ENCODE measurements at regions not wholly inside any gene's neighbourhood (a gene's known extent, or its start where the extent isn't known, plus 50 kb on each side); places are given as distances from the start of the nearest gene placed in this dataset. TPM values are rescaled to one million over a fixed set of nuclear protein-coding genes. Genes with fewer than 3 reads are reported as not detected.

GRCh38 chr6:80403365-80403764 is 296.9 kb downstream of the BCKDHB start:
- DNase-seq: no peak

DNA sequence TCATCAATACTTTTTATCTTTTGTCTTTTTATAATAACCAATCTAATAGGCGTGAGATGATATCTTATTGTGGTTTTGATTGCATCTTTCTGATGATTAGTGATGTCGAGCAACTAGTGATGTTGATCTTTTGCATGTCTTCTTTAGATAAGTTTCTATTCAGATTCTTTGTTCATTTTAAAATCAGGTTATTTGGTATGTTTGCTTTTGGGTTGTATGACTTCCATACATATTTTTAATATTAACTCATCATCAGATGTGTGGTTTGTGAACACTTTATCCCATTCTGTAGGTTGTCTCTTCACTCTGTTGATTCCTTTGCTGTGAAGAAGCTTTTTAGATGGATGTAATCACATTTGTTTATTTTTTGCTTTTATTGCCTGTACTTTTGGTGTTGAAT is 295.8 kb downstream of the BCKDHB start:
- DNase-seq: no peak

Small RNA genes in the stretch of these regions (small RNA-seq; reads per million reads assigned to genes)
- gene AL596028.1 (ENCODE audit: low replicate concordance) (not detected), gene RNA5SP210 (ENCODE audit: low replicate concordance) (not detected)
